Posterior vena cava (tissue), 2 donors: ENCODE measurements at regions not wholly inside any gene's neighbourhood (a gene's known extent, or its start where the extent isn't known, plus 50 kb on each side); places are given as distances from the start of the nearest gene placed in this dataset.

Experiments used
- DNase-seq: peaks from one replicate; pipeline ENCODE4 v3.0.0-alpha.2; 2020; ENCODE audit warnings: low spot score
- intact Hi-C, 2 donors: fragments of 100-400 bp; cut with DNase I; formaldehyde crosslinking; loops; one replicate each; pipeline versions ENCODE4 v1.14.1 to v1.14.2; 2022 to 2023
- donor health status: DM: yes; HTN: yes; CAD: no.
- donor health status: DM: yes; HTN: yes; CAD: no.

DNA sequence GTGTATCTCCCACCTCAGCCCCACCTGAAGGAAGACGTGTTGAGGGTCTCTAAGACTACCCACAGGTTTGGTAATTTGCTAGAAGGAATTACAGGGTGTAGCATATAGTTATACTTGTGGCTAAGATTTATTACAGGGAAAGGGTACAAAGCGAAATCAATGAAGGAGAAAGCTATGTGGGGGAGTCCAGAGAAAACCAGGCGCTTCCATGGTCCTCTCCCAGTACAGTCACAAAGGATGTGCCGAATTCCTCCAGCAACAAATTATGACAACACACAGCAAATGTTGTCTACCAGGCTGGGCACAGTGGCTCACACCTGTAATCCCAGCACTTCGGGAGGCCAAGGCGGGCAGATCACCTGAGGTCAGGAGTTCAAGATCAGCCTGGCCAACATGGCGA lies 64.1 kb upstream of the TGM3 start:
- intact Hi-C loops = no loop called here
- no peak for DNase-seq

DNA sequence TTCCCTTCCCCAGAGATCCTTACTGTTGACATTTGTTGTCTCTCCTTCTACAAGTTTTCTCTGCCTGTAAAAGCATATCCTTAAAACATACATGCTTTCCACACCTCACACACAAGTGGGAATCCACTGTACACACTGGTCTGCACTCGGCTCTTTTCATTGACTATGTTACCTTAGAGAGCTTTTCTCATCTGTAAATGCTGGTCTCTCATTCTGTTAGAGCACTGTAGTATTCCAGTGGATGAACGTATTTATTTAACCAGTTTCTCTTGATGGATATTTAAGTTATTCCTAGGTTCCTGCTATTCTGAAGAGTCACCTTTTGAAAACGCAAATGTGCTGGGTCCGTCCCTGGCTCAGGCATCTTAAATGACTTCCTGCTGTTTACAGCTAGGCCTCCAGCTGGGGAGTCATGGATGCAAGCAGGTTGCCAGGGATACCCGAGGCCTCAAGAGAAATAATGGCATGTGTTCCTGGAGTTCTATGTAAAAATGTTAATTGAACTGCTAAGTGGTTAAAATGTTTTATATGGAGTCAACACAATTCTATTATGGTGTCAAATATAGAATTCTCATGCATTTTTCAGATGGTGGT lies 61.1 kb upstream of the TGM3 start:
- no peak for DNase-seq
- intact Hi-C loops = no loop called here

DNA sequence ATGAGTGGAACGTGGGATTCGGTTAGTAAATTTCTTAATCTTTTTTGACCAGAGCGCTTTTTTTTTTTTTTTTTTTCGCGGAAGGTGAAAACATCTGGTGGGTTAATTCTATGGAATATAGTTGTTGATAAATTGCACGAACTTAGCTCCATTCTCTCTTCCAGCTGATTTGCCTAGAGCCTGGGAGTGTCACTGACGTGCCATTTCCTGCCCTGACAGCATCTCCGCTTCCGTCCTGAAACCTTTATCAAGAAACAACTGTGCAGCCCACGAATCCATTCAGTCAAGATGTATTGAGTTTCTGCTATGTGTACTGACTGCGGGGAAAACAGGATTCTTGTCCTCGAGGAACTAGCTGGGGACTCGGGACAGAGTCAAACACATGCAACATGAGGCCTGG lies 59.5 kb upstream of the TGM3 start:
- intact Hi-C loops = no loop called here
- DNase-seq = no peak

DNA sequence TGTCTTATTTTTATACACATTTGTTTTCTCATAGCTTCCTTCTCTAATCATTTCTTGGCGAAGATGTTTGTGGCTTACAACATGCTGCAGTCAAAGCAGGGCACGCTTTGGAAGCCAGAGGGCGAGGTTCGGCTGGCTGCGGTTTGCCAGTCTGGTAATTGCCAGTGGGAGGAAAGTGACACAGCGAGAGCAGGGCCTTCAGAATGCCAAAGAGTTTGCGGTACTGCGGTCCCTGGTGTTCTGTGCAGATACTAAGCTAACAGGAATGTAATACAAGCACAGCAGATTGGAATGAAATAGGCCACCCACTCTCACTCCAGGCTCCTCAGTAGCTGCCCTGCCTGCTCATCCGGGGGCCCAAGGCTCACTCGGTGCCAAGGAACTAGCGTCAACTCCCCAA lies 58.7 kb upstream of the TGM3 start:
- DNase-seq = peak; percentile 91
- intact Hi-C loops = no loop called here

DNA sequence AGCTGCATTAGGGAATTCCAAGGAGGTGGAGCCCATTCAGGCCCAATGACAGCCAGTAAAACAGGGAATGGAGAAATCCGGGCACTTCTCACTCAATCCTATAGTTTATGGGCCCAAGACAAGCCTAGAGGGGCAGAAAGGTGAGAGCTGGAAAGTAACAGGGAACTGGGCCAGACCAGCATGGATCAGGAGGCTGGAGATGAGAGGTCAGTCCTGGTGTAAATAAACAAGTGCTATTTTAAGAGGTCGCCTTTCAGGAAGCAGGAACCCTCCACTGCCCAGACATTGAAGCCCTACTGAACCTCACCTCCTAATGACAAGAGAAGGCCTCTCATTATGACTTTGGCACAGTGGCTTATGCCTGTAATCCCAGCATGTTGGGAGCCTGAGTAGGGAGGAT lies 57.2 kb upstream of the TGM3 start:
- no peak for DNase-seq
- intact Hi-C loops = no loop called here

DNA sequence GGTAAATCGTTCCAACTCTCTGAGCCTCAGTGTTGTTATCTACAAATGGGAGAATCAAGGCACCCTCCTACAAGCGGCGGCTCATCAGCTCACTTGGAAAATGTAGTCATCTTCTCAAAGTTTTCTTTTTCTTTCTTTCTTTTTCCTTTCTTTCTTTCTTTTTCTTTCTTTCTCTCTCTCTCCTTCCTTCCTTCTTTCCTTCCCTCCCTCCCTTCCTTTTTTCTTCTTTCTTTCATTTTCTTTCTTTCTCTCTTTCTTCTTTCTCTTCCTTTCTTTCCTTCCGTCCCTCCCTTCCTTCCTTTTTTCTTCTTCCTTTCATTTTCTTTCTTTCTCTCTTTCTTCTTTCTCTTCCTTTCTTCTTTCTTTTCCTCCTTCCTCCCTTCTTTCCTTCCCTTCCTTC lies 55.0 kb upstream of the TGM3 start:
- DNase-seq = no peak
- intact Hi-C loops = no loop called here

DNA sequence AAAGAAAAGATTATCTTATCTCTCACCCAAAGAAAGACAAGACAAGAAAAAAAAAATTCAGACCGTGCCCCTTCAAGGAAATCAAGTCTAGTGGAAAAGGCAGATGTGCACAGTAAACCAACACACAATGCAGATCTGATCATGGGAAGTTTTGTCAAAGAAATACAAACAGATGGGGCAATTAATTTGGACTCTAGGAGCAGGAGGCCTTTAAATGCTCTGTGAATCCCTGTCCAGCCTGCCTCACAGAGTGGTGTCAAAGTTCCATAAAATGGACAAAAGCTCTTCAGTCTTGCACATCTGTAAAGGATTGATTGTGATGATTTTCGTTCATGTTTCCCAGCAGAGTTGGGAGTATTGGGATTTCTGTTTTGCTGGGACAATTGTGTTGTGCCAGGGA lies 53.1 kb upstream of the TGM3 start:
- intact Hi-C loops = no loop called here

DNA sequence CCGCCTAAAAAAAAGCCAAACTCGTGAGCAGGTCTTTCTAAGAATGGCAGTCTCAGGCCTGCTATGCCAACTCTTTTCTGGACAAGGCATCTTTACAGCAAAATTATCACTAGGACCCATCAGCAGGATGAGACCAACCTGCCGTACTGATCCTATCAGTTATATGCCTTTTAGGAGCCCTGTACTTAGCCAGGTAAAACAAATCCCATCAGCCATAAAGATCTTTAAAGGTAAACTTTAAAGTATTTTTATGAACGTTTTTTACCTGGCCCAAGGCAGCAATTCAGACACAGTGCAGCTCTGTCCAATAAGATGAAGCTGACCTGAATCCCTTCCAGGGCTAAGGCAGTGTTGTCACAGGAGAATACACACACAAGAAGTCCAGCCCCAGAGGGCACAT lies 51.3 kb upstream of the TGM3 start:
- intact Hi-C loops = no loop called here
- DNase-seq = no peak

More for the DNA sequence above, 53.1 kb upstream of the TGM3 start:
- no peak for DNase-seq

DNA sequence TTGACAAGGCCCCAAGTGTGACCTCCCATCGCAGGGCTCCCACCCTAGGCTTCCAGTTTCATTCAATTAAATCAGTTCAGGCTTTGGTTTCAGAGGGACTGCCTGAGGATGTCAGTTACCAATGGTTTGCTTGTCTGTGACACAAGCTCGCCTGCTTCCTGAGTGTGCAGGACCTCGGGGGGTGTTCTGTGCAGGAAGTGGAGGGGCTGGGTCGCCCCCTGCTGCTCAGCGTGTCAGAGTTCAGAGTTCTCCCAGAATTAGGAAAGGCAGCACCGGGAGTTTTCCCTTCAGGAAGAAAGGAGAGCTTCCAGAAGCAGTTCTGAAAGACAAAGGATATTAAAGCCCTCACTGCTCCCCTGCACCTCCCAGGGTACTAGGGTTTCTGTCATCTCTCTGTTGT lies 50.8 kb upstream of the TGM3 start:
- intact Hi-C loops = no loop called here
- no peak for DNase-seq

DNA sequence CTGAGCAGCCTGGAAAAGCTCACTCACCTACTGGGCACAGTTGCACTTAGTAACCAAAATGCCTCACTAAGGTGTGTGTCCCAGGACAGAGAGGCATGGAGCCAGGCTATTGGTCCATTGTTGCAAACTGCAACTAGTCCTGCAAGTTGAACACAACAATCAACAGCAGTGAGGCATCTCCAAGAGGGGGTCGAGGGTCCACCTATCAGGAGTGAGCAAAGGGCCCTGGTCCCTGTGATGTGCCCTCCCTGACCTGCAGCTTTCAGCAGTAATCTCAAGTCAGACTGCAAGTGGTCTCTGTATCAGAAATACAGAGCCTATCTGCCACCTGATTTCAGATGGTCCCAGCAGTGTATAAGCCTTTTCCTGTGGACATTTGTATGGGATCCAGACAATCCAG lies 50.2 kb upstream of the TGM3 start:
- intact Hi-C loops = no loop called here

More for the DNA sequence above, 50.2 kb upstream of the TGM3 start:
- no peak for DNase-seq
